KMS-11 (cell line): ENCODE measurements at regions not wholly inside any gene's neighbourhood (a gene's known extent, or its start where the extent isn't known, plus 50 kb on each side); places are given as distances from the start of the nearest gene placed in this dataset.

Experiments
- H2AFZ ChIP-seq: fragments of 200-600 bp; sonication (generic); 2 replicates; pipeline ENCODE4 v1.6.1; 2016; ENCODE audit warnings: antibody characterized with exemption, mixed run types, low read depth
- H3K27ac ChIP-seq: fragments of 200-600 bp; sonication (generic); 2 replicates; pipeline ENCODE4 v1.6.1; 2016; ENCODE audit warnings: mild to moderate bottlenecking, mixed run types
- H3K27me3 ChIP-seq: fragments of 200-600 bp; sonication (generic); 2 replicates; pipeline ENCODE4 v1.6.1; 2017; ENCODE audit warnings: mild to moderate bottlenecking, low read depth, mixed run types, moderate library complexity; ENCODE audit not compliant: insufficient read depth
- H3K36me3 ChIP-seq: fragments of 200-600 bp; sonication (generic); 2 replicates; pipeline ENCODE4 v1.6.1; 2017; ENCODE audit warnings: mild to moderate bottlenecking, mixed run types; ENCODE audit not compliant: insufficient read depth
- H3K4me1 ChIP-seq: fragments of 200-600 bp; sonication (generic); 2 replicates; pipeline ENCODE4 v1.6.1; 2016; ENCODE audit warnings: mild to moderate bottlenecking, low read depth, mixed run types; ENCODE audit not compliant: poor library complexity, severe bottlenecking
- H3K4me2 ChIP-seq: fragments of 200-600 bp; sonication (generic); 2 replicates; pipeline ENCODE4 v1.7.0; 2016; ENCODE audit warnings: mild to moderate bottlenecking, mixed run types
- H3K4me3 ChIP-seq: fragments of 200-600 bp; sonication (generic); IDR thresholded peaks from 2 replicates; pipeline ENCODE4 v1.6.1; 2017; ENCODE audit warnings: low read depth, low read length, mixed read lengths; ENCODE audit not compliant: insufficient read depth
- H3K79me2 ChIP-seq: fragments of 200-600 bp; sonication (generic); 2 replicates; pipeline ENCODE4 v1.6.1; 2016; ENCODE audit warnings: low read depth, mixed run types; ENCODE audit not compliant: insufficient read depth
- H3K9ac ChIP-seq: fragments of 200-600 bp; sonication (generic); 2 replicates; pipeline ENCODE4 v1.6.1; 2016; ENCODE audit warnings: mild to moderate bottlenecking, mixed run types
- H4K20me1 ChIP-seq: fragments of 200-600 bp; sonication (generic); 2 replicates; pipeline ENCODE4 v1.6.1; 2016; ENCODE audit warnings: mild to moderate bottlenecking, mixed run types; ENCODE audit not compliant: insufficient read depth
- CTCF ChIP-seq: fragments of 200-600 bp; sonication (generic); conservative IDR thresholded peaks from 2 replicates; pipeline ENCODE4 v1.6.1; 2017; ENCODE audit warnings: low read depth, mild to moderate bottlenecking, antibody characterized with exemption, low read length, moderate library complexity, mixed read lengths

- Histone ChIP-seq H3K36me3 (no peaks in the 10 kb centered on the region), H2AFZ (no peak overlapping the region), H4K20me1 (no peaks in the 10 kb centered on the region), H3K27me3 (no peaks in the 10 kb centered on the region), H3K27ac (no peak overlapping the region), H3K4me3 (no peak overlapping the region), H3K9ac (no peak overlapping the region), H3K79me2 (no peaks in the 10 kb centered on the region), H3K4me1 (no peaks in the 10 kb centered on the region), H3K4me2 (no peak overlapping the region)
- TF ChIP-seq CTCF: no peak
Observed at GRCh38 chr12:77342253-77342652, 276.9 kb upstream of the E2F7 start.

DNA sequence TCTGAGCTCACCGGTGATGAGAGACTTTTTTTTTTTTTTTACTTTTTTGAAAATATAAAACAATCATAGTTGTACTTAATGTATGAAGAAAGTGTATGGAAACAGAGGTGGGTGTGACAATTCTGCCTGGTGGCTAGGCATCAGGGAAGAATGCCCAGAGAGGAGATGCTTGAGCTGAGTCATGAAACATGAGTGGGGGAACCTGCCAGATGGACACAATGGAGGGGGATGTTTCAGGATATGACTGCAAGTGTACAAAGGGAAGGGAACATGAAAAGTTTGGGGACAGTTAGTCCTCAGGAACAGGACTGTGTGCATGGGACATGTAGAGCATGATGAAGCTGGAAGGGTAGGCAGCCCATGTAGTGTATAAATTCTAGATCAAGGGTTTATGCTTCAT is 274.2 kb upstream of the E2F7 start:
- H3K4me3 ChIP-seq: no peak overlapping the region
- no peaks in the 10 kb centered on the region for H3K4me1 ChIP-seq
- H3K27me3 ChIP-seq: no peaks in the 10 kb centered on the region
- no peak overlapping the region for H2AFZ ChIP-seq
- H3K79me2 ChIP-seq: no peaks in the 10 kb centered on the region
- no peaks in the 10 kb centered on the region for H3K36me3 ChIP-seq
- no peak overlapping the region for H3K9ac ChIP-seq
- no peaks in the 10 kb centered on the region for H4K20me1 ChIP-seq
- no peak overlapping the region for H3K4me2 ChIP-seq
- TF ChIP-seq CTCF: no peak
- no peak overlapping the region for H3K27ac ChIP-seq

- H3K4me2 ChIP-seq: no peak overlapping the region
- TF ChIP-seq CTCF: no peak
- H3K27me3 ChIP-seq: no peaks in the 10 kb centered on the region
- no peak overlapping the region for H3K27ac ChIP-seq
- no peaks in the 10 kb centered on the region for H3K36me3 ChIP-seq
- H2AFZ ChIP-seq: no peak overlapping the region
- no peak overlapping the region for H3K4me3 ChIP-seq
- H4K20me1 ChIP-seq: no peaks in the 10 kb centered on the region
- H3K9ac ChIP-seq: no peak overlapping the region
- no peaks in the 10 kb centered on the region for H3K79me2 ChIP-seq
- H3K4me1 ChIP-seq: no peaks in the 10 kb centered on the region
Observed at GRCh38 chr12:77337362-77337761, 272.0 kb upstream of the E2F7 start.

- H3K4me2 ChIP-seq: no peak overlapping the region
- H3K27me3 ChIP-seq: no peaks in the 10 kb centered on the region
- no peak for TF ChIP-seq CTCF
- no peaks in the 10 kb centered on the region for H4K20me1 ChIP-seq
- no peaks in the 10 kb centered on the region for H3K79me2 ChIP-seq
- H3K4me3 ChIP-seq: no peak overlapping the region
- no peaks in the 10 kb centered on the region for H3K36me3 ChIP-seq
- H3K4me1 ChIP-seq: no peaks in the 10 kb centered on the region
- no peak overlapping the region for H3K9ac ChIP-seq
- H2AFZ ChIP-seq: no peak overlapping the region
- H3K27ac ChIP-seq: no peak overlapping the region
Observed at GRCh38 chr12:77334806-77335205, 269.4 kb upstream of the E2F7 start.

GRCh38 chr12:77328326-77328725 is 263.0 kb upstream of the E2F7 start:
- no peak for TF ChIP-seq CTCF
- H3K4me1 ChIP-seq: peaks cover 4% of the 10 kb centered on the region
- no peaks in the 10 kb centered on the region for H3K36me3 ChIP-seq
- no peak overlapping the region for H2AFZ ChIP-seq
- no peak overlapping the region for H3K27ac ChIP-seq
- H4K20me1 ChIP-seq: no peaks in the 10 kb centered on the region
- no peak overlapping the region for H3K9ac ChIP-seq
- H3K4me2 ChIP-seq: no peak overlapping the region
- no peak overlapping the region for H3K4me3 ChIP-seq
- H3K79me2 ChIP-seq: no peaks in the 10 kb centered on the region
- no peaks in the 10 kb centered on the region; the same call in 1 of the 2 replicates for H3K27me3 ChIP-seq
